NCI-H1092 (cell line): ENCODE measurements at regions not wholly inside any gene's neighbourhood (a gene's known extent, or its start where the extent isn't known, plus 50 kb on each side); places are given as distances from the start of the nearest gene placed in this dataset.

ENCODE experiments used
- DNase-seq: peaks from one replicate; lab custom pipeline; 2025; lab: John Stamatoyannopoulos, UW

GRCh38 chr6:109920911-109921310, 57.2 kb upstream of the GPR6 start:
- no peak for DNase-seq

GRCh38 chr6:109922851-109923250, 55.3 kb upstream of the GPR6 start:
- no peak for DNase-seq

DNA sequence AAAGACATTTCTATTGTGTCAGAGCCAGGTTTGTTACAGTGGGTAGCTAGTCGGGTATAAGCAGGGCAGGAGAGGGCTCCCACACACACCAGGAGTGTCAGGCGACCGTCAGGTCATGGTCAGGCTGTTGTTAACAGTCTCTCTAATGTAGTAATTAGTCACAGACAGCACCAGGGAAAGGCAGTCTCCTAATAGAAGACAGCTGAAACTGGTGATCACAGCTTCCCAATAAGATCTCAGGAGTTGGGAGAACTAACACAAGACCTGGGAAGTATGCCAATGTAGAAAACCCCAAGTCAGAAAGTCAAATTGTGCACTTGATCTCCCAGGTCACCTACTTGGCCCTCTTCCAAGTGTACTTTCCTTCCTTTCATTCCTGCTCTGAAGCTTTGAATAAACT, 53.0 kb upstream of the GPR6 start:
- no peak for DNase-seq

GRCh38 chr6:109927052-109927451, 51.1 kb upstream of the GPR6 start:
- no peak for DNase-seq
